RWPE2 (cell line): ENCODE measurements at regions not wholly inside any gene's neighbourhood (a gene's known extent, or its start where the extent isn't known, plus 50 kb on each side); places are given as distances from the start of the nearest gene placed in this dataset.

Experiments used
- ATAC-seq: fragments of 200-7000 bp; cut with Tn5 transposase; 3 replicates; pipeline ENCODE4 v1.9.1; 2021; ENCODE audit warnings: low read depth
- DNase-seq: peaks from one replicate; pipeline ENCODE4 v3.0.0-alpha.2; 2020; ENCODE audit warnings: low spot score
- H3K27ac ChIP-seq: fragments of 450-650 bp; 2 replicates; pipeline ENCODE4 v1.5.1; 2017; ENCODE audit warnings: mild to moderate bottlenecking; ENCODE audit not compliant: poor library complexity, severe bottlenecking
- H3K27me3 ChIP-seq: fragments of 250-450 bp; sonication (Bioruptor Pico); 2 replicates; pipeline ENCODE4 v1.5.1; 2021; ENCODE audit warnings: mild to moderate bottlenecking, moderate library complexity; ENCODE audit not compliant: insufficient read depth, poor library complexity, severe bottlenecking
- H3K36me3 ChIP-seq: fragments of 250-450 bp; sonication (Bioruptor Pico); 2 replicates; pipeline ENCODE4 v1.5.1; 2020; ENCODE audit warnings: low read depth, mild to moderate bottlenecking, moderate library complexity
- H3K4me1 ChIP-seq: fragments of 250-450 bp; sonication (Bioruptor Pico); 2 replicates; pipeline ENCODE4 v1.5.1; 2021; ENCODE audit warnings: mild to moderate bottlenecking, moderate library complexity; ENCODE audit not compliant: insufficient read depth, poor library complexity, severe bottlenecking
- H3K4me3 ChIP-seq: fragments of 250-450 bp; sonication (Bioruptor Pico); 2 replicates; pipeline ENCODE4 v1.5.1; 2021; ENCODE audit warnings: mild to moderate bottlenecking, moderate library complexity; ENCODE audit not compliant: severe bottlenecking
- H3K9me3 ChIP-seq: fragments of 250-450 bp; sonication (Bioruptor Pico); 2 replicates; pipeline ENCODE4 v1.5.1; 2021; ENCODE audit warnings: mild to moderate bottlenecking, moderate library complexity; ENCODE audit not compliant: severe bottlenecking
- TF ChIP-seq, protein P1 (sequence below): fragments of 450-650 bp; IDR thresholded peaks from one replicate; pipeline ENCODE4 v1.5.1; 2017; ENCODE audit warnings: mild to moderate bottlenecking, moderate library complexity; ENCODE audit not compliant: poor library complexity, severe bottlenecking

DNA sequence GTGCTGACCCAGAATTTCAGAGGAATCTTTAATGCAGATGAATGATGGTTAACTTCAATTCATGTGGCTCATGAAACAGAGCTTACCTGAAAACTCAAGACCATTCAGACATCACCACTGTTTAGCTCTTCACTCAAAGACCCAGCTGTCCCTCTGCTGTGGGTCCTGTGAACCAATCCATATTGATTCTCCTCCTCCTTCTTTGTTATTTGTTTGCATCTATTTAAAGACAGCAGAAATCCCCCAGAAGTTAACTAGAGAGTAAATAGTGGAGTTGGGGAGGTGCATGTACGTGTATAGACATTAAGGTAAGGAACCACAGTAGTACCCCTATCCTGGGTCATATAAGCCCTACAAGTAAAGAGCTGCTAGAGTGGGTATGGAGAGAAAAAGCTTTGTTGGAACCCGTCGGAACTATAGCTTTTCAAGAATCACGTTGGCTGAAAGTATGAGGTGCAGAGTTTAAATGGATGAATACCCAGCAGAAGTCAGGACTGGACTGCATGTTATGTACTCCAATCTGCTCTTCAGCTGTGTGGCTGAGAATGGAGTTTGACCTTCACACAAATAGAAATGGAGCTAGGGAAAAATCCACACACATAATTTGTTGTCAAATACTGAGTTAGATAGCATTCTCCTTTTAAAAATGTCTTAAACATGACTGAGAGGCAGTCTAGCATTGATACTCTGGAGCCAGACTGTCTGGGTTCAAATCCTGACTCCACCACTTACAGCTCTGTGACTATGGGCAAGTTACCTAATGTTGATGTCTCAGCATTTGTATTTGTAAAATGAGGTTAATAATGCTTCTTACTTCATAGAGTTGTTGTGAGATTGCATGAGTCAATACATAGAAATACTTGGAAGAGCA lies 81.7 kb upstream of the HK2 start:
- H3K27ac ChIP-seq: no peak overlapping the region
- H3K4me1 ChIP-seq: peaks cover 3% of the 10 kb centered on the region
- H3K9me3 ChIP-seq: peaks cover 4% of the 10 kb centered on the region
- H3K27me3 ChIP-seq: no peaks in the 10 kb centered on the region
- TF ChIP-seq, protein P1, sequence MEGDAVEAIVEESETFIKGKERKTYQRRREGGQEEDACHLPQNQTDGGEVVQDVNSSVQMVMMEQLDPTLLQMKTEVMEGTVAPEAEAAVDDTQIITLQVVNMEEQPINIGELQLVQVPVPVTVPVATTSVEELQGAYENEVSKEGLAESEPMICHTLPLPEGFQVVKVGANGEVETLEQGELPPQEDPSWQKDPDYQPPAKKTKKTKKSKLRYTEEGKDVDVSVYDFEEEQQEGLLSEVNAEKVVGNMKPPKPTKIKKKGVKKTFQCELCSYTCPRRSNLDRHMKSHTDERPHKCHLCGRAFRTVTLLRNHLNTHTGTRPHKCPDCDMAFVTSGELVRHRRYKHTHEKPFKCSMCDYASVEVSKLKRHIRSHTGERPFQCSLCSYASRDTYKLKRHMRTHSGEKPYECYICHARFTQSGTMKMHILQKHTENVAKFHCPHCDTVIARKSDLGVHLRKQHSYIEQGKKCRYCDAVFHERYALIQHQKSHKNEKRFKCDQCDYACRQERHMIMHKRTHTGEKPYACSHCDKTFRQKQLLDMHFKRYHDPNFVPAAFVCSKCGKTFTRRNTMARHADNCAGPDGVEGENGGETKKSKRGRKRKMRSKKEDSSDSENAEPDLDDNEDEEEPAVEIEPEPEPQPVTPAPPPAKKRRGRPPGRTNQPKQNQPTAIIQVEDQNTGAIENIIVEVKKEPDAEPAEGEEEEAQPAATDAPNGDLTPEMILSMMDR: no peak
- no peak; the same call in 2 of the 3 replicates for ATAC-seq
- no peaks in the 10 kb centered on the region for H3K36me3 ChIP-seq
- DNase-seq: no peak
- H3K4me3 ChIP-seq: no peak overlapping the region

- no peaks in the 10 kb centered on the region for H3K4me1 ChIP-seq
- ATAC-seq: no peak
- peaks cover 4% of the 10 kb centered on the region for H3K9me3 ChIP-seq
- H3K27me3 ChIP-seq: no peaks in the 10 kb centered on the region
- no peak overlapping the region for H3K4me3 ChIP-seq
- H3K27ac ChIP-seq: no peak overlapping the region
- H3K36me3 ChIP-seq: no peaks in the 10 kb centered on the region
- no peak for DNase-seq
- TF ChIP-seq, protein P1: no peak
These were observed 78.5 kb upstream of the HK2 start for GRCh38 chr2:74755386-74755785.

- TF ChIP-seq, protein P1: no peak
- DNase-seq: no peak
- H3K9me3 ChIP-seq: peaks cover 4% of the 10 kb centered on the region
These were observed 77.5 kb upstream of the HK2 start for GRCh38 chr2:74756356-74756890.

DNA sequence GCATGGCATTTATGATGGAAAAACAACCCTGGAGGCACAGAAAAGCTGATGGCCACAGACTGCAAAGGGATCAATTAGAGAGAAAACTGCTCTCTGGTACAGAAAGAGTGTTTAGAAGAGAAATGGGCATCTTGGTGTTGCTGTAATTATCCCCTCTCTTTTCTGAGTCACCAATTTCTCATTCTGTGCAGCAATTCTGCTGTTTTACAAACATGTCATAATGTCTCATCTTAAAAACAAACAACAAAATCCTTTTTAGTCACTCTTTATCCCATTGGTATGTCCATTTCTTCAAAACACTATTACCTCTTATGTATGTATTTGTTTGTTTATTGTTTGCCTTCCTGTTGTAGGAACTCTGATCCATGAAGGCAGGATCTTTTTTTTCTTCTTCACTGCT lies 73.9 kb upstream of the HK2 start:
- H3K36me3 ChIP-seq: no peaks in the 10 kb centered on the region
- H3K9me3 ChIP-seq: peaks cover 4% of the 10 kb centered on the region
- no peak overlapping the region for H3K4me3 ChIP-seq
- no peaks in the 10 kb centered on the region for H3K4me1 ChIP-seq
- TF ChIP-seq, protein P1: no peak
- ATAC-seq (no peak), DNase-seq (no peak)
- no peak overlapping the region for H3K27ac ChIP-seq
- no peaks in the 10 kb centered on the region for H3K27me3 ChIP-seq

More at GRCh38 chr2:74756356-74756890, 77.5 kb upstream of the HK2 start:
- ATAC-seq: no peak
- Histone ChIP-seq H3K4me1 (no peaks in the 10 kb centered on the region), H3K36me3 (no peaks in the 10 kb centered on the region), H3K4me3 (no peak overlapping the region), H3K27me3 (no peaks in the 10 kb centered on the region), H3K27ac (no peak overlapping the region)
